ENCODE measurements at regions not wholly inside any gene's neighbourhood (a gene's known extent, or its start where the extent isn't known, plus 50 kb on each side); places are given as distances from the start of the nearest gene placed in this dataset.
"Not testable (repeated sequence)": the region's sequence is repeated elsewhere in the genome, so short reads cannot be mapped to it uniquely, and the experiment has no call there.

DNA sequence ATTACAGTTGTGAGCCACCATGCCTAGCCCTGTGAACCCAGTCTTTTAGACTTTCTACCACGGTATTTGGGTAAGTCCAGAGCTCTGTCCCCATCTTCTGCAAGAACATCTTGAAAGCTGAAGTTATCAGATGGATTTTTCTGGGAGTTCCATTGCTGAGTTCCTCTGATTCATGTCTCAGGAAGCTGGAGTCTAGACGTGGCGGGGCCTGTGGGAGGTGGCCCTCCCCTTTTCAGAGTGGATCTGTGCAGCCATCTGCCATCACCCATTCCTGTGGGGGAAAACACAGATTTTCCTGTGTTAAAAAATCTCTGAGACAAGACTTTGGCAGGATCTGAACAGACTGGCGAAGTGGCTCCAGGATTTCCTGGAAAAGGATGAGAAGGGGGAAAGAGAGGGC, 234.3 kb downstream of the NPIPA7 start:
- H3K27ac ChIP-seq: not testable (repeated sequence)

DNA sequence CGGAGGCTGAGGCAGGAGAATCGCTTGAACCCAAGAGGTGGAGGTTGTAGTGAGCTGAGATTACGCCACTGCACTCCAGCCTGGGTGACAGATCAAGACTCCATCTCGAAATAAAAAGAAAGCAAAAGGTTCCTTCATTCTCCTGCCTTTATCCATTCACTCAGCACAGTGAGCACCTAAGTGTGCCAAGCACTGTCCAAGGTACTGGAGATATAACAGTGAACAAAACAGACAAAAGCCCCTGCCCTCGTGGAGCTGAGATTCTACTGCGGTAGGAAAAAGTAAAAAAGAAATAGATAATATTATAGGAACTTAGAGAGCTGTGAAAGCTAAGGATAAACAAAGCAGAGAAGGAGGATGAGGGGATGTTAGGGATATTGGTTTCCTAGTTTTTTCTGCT, 235.5 kb downstream of the NPIPA7 start:
- not testable (repeated sequence) for H3K27ac ChIP-seq

DNA sequence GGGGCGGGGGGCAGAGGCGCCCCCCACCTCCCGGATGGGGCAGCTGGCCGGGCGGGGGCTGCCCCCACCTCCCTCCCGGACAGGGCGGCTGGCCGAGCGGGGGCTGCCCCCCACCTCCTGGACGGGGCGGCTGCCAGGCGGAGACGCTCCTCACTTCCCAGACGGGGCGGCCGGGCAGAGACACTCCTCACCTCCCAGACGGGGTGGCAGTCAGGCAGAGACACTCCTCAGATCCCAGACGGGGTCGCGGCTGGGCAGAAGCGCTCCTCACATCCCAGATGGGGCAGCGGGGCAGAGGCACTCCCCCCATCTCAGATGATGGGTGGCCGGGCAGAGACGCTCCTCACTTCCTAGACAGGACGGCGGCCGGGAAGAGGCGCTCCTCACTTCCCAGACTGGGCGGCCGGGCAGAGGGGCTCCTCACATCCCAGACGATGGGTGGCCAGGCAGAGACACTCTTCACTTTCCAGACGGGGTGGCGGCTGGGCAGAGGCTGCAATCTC, 240.1 kb downstream of the NPIPA7 start:
- H3K27ac ChIP-seq: not testable (repeated sequence)

DNA sequence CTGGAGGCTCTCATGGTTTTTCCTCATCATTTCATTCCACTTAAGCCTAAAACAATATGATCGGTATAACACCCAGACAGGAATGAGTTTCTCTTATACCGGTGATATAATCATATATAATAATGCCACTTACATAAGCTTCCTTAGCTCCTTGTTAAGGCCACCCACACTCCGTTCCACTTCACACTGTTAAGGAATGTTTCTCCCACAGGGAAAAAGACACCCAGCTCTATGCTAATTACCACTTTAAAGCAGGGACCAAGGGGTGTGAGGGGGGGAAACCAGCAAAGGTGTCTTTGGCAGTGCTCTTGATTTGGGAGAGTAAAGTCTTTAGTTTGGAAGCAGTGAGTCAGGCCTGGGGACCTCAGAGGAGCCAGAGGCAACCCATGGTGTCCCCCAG, 245.4 kb downstream of the NPIPA7 start:
- H3K27ac ChIP-seq: not testable (repeated sequence)

DNA sequence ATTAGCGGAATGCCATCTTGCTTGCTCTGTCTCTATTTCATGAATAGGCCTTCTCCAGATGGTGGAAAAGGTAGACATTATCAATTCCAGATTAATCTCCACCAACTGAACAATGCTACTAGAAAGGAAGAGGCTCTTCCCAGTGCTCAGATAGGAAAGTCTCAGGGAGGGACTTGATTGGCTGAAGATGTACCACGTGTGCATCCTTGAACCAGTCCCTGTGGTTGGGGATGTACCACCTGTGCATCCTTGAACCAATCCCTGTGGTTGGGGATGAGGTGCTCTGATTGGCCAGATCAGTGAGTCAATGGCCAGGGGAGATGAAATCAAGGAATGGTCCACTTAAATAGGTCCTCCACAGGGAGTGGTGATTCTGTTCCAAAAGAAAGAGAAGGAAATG, 246.2 kb downstream of the NPIPA7 start:
- H3K27ac ChIP-seq: not testable (repeated sequence)

DNA sequence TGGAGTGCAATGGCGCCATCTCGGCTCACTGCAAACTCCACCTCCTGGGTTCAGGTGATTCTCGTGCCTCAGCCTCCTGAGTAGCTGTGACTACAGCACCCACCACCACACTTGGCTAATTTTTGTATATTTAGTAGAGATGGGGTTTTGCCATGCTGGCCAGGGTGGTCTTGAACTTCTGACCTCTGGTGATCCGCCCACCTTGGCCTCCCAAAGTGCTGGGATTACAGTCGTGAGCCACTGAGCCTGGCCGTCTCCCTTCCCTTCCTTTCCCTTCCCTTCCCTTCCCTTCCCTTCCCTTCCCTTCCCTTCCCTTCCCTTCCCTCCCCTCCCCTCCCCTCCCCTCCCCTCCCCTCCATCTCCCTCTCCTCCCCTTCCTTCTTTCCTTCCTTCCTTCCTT, 248.9 kb downstream of the NPIPA7 start:
- H3K27ac ChIP-seq: not testable (repeated sequence)

DNA sequence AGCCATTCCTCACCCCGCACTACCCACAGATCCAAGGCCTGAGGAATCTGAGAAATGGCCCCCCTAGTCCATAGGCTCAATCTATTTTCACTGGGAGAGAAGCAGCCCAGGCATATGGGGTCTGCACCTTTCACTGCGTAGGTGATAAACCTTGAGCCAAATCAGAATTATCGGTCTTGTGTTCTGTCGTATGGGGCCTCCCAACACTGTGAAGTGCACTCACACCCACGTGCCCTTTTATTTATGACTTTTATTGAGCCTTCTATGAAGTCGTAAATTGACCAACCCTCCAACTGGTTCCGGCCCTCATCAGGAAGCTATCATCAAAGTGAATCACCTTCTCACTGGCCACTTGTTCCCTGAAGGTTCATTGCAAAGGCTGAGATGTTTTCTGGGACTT, 259.3 kb downstream of the NPIPA7 start:
- not testable (repeated sequence) for H3K27ac ChIP-seq

DNA sequence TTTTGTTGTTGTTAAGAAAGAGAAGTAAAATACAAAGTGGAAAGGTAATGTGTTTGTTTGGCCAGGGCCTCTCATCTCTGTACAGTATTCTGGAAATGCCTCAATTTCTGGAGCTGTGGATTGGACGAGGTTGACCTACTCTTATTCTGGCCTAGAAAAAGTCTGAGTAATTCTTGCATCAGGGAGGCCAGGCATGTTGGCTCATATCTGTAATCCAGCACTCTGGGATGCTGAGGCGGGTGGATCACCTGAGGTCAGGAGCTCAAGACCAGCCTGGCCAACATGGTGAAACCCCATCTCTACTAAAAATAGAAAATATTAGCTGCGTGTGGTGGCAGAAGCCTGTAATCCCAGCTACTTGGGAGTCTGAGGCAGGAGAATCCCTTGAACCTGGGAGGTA, 259.8 kb downstream of the NPIPA7 start:
- H3K27ac ChIP-seq: not testable (repeated sequence)

DNA sequence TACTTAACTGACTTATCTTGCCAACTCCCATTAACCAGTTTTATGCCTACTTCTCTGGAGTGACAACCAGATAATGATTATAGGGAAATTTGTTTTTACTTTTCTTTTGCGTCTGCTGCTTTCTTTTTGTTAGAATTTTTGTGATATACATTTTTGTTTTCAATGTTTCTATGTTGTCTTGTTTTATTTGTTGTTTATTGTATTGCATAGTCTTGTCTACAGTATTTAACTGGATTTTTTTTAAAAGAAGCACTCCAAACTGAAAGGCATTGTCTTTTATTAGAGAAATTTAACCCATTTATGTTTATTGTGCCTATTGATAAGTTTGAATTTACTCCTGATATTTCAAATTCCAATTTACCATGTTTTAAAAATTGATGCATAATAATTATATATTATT, 264.9 kb downstream of the NPIPA7 start:
- H3K27ac ChIP-seq: not testable (repeated sequence)

DNA sequence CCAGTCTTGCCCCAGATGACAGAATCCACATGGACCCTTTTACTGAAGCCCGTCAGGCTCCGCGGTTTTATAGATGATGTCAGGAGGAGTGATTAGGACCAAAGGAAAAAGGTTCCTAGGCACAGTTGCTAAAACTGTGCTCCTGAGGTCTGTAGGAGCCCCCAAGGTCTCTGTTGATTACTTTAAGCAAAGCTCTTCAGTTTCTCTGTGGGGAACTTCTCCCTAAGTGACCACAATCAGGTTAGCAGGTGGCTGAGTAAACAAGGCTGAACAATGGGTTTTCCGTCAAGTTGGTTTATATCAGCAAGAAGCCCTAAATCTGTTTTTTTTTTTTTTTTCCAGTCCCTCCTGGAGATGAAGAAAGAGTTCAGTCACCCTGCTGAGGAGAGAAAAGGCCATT, 269.1 kb downstream of the NPIPA7 start:
- H3K27ac ChIP-seq: not testable (repeated sequence)

DNA sequence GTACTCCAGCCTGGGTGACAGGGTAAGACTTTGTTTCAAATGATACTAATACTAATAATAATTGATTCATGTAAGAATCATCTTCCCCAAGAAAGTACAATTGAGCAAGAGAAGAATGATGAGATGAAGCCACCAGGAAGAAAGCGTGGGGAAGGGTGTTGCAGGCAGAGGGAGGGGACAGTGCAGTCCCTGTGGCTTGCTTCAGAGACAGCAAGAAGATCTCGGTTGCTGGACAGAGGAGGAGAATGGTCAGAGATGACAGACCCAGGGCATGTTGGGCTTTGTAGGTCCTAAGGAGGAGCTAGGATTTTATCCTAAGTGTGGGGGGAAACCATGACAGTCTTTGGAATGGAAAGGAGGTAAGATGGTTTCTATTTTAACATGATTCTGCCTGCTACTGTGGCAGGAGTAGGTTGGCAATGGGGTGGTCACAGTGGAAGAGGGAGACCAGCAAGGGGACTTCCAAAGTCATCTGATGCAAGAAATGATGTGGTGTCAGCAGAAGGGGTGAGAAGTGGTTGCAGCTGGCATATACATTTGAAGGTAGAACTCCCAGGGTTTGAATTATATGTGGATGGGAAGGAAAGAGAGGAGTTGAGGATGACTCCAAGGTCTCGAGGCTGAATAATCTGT, 293.4 kb downstream of the NPIPA7 start:
- not testable (repeated sequence) for H3K27ac ChIP-seq

DNA sequence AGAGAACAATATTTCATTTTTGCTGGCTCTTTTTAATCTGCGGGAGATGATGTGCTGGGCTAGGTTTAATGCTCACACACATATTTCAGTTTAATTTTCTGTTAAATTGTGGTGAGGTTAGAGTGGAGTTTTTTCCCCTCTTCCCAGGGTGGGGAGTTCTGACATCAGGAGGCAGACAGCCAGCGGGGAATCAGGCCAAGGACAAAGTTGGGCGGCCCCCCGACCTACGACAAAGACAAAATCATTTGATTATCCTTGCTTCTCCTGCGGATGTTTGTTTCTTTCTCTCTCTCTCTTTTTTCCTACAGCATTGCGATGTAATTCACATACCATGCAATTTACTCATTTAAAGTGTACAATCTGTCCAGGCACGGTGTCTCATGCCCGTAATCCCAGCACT, 295.9 kb downstream of the NPIPA7 start:
- H3K27ac ChIP-seq: not testable (repeated sequence)

DNA sequence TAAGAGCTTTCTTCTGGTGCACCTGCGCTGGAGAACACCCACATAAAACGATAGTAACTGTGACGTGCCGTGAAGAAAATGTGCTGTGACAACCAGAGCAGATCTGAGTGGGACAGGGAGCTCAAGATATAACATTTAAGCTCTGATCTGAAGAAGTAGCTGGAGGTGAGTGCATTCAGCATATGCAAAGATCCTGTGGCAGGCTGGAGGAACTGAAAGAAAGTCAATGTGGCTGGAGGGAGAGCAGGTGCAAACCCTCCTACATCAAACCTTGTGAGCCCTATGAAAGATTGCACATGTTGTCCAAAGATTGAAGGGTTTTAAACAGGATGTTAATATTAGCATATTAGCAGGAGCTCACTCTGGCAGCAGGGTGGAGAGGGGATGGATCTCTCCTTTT, 342.9 kb downstream of the NPIPA7 start:
- H3K27ac ChIP-seq: not testable (repeated sequence)

DNA sequence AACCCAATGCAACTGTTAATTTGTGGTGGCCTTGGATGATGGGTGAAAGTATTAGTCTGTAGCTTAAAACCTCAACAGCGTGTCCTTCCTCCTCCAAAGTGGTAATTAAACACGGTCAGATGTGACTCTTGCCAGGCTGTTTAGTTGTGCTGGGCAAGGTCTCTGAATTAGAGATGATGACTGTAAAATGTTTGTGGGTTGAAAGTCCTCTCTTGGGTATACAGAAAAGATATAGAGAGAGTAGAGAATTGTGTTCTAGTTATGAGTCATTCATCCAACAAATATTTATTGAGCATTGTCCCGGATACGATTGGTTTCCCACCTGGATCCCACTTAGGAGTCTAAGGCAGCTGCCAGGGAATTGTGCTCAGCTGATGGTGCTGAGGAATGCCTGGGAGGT, 343.7 kb downstream of the NPIPA7 start:
- H3K27ac ChIP-seq: not testable (repeated sequence)

DNA sequence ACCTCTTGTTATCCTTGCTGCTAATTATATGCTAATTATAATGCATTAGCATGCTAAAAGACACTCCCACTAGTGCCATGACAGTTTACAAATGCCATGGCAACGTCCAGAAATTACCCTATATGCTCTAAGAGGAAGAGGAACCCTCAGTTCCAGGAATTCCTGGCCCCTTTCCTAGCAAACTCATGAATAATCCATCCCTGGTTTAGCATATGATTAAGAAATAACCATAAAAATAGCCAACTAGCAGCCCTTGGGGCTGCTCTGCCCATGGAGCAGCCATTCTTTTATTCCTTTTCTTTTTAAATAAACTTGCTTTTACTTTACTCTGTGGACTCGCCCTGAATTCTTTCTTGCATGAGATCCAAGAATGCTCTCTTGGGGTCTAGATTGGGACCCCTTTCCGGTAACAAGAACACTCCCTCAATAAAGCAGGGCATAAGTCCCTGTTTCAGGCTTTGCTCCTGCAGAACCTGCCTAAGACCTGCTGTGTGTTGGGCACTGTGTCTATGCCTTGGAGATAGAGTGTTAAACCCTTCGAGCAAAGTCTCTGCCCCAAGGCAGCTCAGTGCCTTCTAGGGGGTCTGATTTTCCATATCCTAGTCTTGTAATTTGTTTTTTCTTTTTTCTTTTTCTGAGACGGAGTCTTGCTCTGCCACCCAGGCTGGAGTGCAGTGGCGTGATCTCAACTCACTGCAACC, 345.0 kb downstream of the NPIPA7 start:
- not testable (repeated sequence) for H3K27ac ChIP-seq

DNA sequence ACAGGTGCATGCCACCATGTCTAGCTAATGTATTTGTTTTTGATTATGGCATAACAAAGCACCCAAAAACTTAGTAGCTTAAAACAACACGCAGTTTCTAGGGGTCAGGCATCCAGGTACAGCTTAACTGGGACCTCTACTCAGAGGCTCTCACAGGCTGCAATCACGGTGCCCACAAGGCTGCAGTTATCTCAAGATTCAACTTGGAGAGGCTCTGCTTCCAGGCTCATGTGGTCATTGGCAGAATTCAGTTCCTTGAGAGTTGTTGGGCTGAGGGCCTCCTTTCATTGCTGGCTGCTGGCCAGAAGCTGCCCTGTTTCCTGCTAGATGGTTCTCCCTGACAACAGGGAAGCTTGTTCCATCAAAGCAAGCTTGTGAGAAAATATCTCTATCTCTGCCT, 348.1 kb downstream of the NPIPA7 start:
- H3K27ac ChIP-seq: not testable (repeated sequence)

DNA sequence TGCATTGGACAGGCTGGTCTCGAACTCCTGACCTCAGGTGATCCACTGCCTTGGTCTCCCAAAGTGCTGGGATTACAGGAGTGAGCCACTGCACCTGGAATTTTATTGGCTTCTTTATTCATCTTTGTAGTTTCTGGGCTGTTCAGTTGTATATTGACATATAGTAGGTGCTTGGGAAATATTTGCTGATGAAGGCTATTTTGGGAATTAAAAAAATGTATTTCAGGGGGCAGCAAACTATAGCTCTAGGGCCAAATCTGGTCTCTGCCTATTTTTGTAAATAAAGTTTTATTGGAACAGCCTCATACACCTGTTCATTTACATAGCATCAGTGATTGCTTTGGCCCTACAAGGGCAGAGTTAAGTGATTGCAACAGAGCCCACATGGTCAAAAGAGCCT, 363.6 kb downstream of the NPIPA7 start:
- H3K27ac ChIP-seq: not testable (repeated sequence)

DNA sequence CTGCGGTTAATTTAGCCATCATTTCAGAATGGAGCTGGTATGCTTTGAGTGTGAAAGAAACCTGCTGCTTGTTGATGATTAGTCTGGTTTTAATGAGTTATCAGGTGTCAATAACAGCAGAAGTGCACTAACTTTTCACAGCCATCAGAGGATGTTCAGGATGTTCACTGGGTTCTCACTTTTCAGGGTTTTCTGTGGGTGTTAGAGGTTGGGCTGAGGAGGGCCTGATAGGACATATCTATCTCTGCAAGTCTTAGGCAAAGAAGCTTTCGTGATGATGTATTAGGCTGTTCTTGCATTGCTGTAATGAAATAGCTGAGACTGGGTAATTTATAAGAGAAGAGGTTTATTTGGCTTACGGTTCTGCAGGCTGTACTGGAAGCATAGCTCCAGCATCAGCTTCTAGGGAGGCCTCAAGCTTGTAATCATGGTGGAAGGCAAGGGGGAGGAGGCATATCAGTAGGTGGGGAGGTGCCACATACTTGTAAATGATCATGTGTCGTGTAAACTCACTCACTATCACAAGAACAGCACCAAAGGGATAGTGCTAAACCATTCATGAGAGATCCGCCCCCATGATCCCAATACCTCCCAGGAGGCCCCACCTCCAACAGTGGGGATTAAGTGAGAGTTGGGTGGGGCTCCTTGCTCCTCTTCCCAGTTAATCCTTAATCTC, 376.2 kb downstream of the NPIPA7 start:
- not testable (repeated sequence) for H3K27ac ChIP-seq
